SK-N-MC (cell line): ENCODE measurements at regions not wholly inside any gene's neighbourhood (a gene's known extent, or its start where the extent isn't known, plus 50 kb on each side); places are given as distances from the start of the nearest gene placed in this dataset.

ENCODE experiments used
- EZH2 ChIP-seq: fragments of 200-600 bp; sonication (generic); IDR thresholded peaks from one replicate; pipeline ENCODE4 v1.6.1; 2017; ENCODE audit warnings: antibody characterized with exemption
- FOXP2 ChIP-seq: optimal IDR thresholded peaks from 2 replicates; pipeline ENCODE3; 2011; ENCODE audit warnings: mild to moderate bottlenecking, moderate library complexity; ENCODE audit not compliant: insufficient read depth; ENCODE audit errors: extremely low read length, control extremely low read depth
- POLR2AphosphoS5 ChIP-seq: IDR thresholded peaks from 2 replicates; pipeline ENCODE4 v1.6.1; 2012; ENCODE audit warnings: mild to moderate bottlenecking, low read depth, low read length, borderline replicate concordance

DNA sequence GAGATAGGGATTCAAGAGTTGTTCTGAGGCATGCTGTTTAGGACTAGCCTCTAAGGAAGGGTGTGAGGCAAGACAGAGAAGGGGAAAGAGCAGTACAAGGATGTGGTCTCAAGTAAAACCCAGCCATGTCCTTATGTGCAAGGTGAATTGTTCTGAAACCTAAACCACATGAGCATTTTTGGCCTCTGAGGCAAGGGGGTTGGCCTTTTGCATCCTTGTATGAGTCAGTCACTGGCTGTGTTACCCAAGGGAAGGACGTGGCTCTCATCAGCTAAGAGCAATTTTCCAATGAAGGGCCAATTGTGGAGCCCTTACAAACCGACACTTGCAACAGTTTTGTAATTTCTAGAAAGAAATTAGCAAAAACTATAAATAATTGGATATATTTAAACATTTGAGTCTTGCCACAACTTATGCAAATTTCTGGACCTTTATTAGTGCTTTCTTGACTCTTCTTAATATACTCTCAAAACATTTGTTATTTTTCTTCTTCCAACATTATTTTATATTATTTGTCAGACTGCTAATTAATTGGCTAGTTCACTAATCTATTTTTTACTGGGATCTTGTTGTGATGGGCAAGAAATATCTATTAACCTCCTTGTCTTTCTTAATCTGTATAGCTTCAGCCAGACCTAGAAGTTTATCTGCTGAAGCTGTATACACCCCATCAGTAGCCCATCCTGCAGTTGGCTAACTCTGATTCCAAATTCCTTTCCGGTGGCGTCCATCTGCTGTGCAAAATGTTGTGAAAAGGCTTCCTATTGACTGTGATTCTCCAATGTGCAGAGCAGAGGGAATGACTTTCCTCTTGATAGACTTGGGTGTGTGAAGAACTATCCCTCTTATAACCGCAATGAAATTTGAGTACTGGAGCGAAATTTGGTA lies 97.7 kb upstream of the P2RY1 start:
- TF ChIP-seq POLR2AphosphoS5 = no peak
- TF ChIP-seq EZH2 = no peak
- TF ChIP-seq FOXP2 = no peak
